Liver (tissue), 3 donors: ENCODE measurements at regions not wholly inside any gene's neighbourhood (a gene's known extent, or its start where the extent isn't known, plus 50 kb on each side); places are given as distances from the start of the nearest gene placed in this dataset.

Experiments
- CTCF ChIP-seq: fragments of 150-350 bp; IDR thresholded peaks from 2 replicates; pipeline ENCODE4 v1.5.1; 2017; ENCODE audit warnings: improper control_type of control experiment, low read depth, low read length; ENCODE audit not compliant: missing input control
- EGR1 ChIP-seq, 2 donors: IDR thresholded peaks; 2 replicates each; pipeline ENCODE4 v1.6.1; 2016 to 2018; ENCODE audit warnings: antibody characterized with exemption in 2 of 2, low read depth in 2 of 2
- GABPA ChIP-seq, 2 donors: IDR thresholded peaks in 1 of 2; conservative IDR thresholded peaks in 1 of 2; 2 replicates each; pipeline ENCODE4 v1.6.1; 2016; ENCODE audit warnings: antibody characterized with exemption in 2 of 2, mild to moderate bottlenecking in 1 of 2, moderate library complexity in 1 of 2
- HNF4A ChIP-seq, 2 donors: conservative IDR thresholded peaks; 2 replicates each; pipeline ENCODE4 v1.6.1; 2016; ENCODE audit warnings: antibody characterized with exemption in 2 of 2, mild to moderate bottlenecking in 2 of 2
- JUND ChIP-seq, 2 donors: IDR thresholded peaks; 2 replicates each; pipeline ENCODE4 v1.6.1; 2016; ENCODE audit warnings: antibody characterized with exemption in 2 of 2
- RXRA ChIP-seq, 2 donors: IDR thresholded peaks; 2 replicates each; pipeline ENCODE4 v1.6.1; 2017 to 2018; ENCODE audit warnings: antibody characterized with exemption in 2 of 2, mild to moderate bottlenecking in 1 of 2
- SP1 ChIP-seq: IDR thresholded peaks from 2 replicates; pipeline ENCODE4 v1.6.1; 2018; ENCODE audit warnings: antibody characterized with exemption, mild to moderate bottlenecking
- TAF1 ChIP-seq: conservative IDR thresholded peaks from 2 replicates; pipeline ENCODE4 v1.6.1; 2016; ENCODE audit warnings: antibody characterized with exemption, mild to moderate bottlenecking
- donor health status: healthy.
- donor health status: healthy.

- TF ChIP-seq RXRA (IDR thresholded peaks at IDR 0.05) = no peak
- no peak for TF ChIP-seq CTCF
- no peak for TF ChIP-seq GABPA (IDR thresholded peaks at IDR 0.05 in 1 of 2, conservative IDR thresholded peaks at IDR 0.05 in 1 of 2)
- no peak for TF ChIP-seq HNF4A (conservative IDR thresholded peaks at IDR 0.05)
- TF ChIP-seq SP1 = no peak
- TF ChIP-seq EGR1 (IDR thresholded peaks at IDR 0.05; ENCODE audit: low read depth in 2 of 2) = no peak
- TF ChIP-seq JUND (IDR thresholded peaks at IDR 0.05) = no peak
- no peak for TF ChIP-seq TAF1
Observed at GRCh38 chr21:17191346-17191993, 321.4 kb upstream of the CXADR start.
